ENCODE measurements at regions not wholly inside any gene's neighbourhood (a gene's known extent, or its start where the extent isn't known, plus 50 kb on each side); places are given as distances from the start of the nearest gene placed in this dataset.

- no peak for TF ChIP-seq CTCF (IDR thresholded peaks at IDR 0.05; ENCODE audit: unreplicated experiment)
- H3K36me3 Mint-ChIP-seq (ENCODE audit: insufficient read depth): no peaks in the 10 kb centered on the region
- H3K27ac Mint-ChIP-seq: no peak overlapping the region
- H3K9me3 Mint-ChIP-seq (ENCODE audit: low read depth): peaks cover 4% of the 10 kb centered on the region
- H3K27me3 Mint-ChIP-seq: peaks cover 3% of the 10 kb centered on the region
- no peaks in the 10 kb centered on the region for H3K4me1 Mint-ChIP-seq (ENCODE audit: low read depth)
- H3K4me3 Mint-ChIP-seq (ENCODE audit: low read depth): no peak overlapping the region
- no peak for DNase-seq (ENCODE audit: low spot score, unreplicated experiment)
Observed at GRCh38 chr4:163618845-163619244, 124.4 kb downstream of the TMA16 start.

GRCh38 chr4:163620738-163621137 is 126.2 kb downstream of the TMA16 start:
- no peaks in the 10 kb centered on the region for H3K4me1 Mint-ChIP-seq (ENCODE audit: low read depth)

GRCh38 chr4:163621821-163622220 is 127.3 kb downstream of the TMA16 start:
- no peak for DNase-seq (ENCODE audit: low spot score, unreplicated experiment)
- Mint-ChIP-seq H3K9me3 (ENCODE audit: low read depth) (peaks cover 4% of the 10 kb centered on the region), H3K4me1 (ENCODE audit: low read depth) (no peaks in the 10 kb centered on the region), H3K27me3 (peaks cover 3% of the 10 kb centered on the region), H3K36me3 (ENCODE audit: insufficient read depth) (no peaks in the 10 kb centered on the region), H3K27ac (no peak overlapping the region), H3K4me3 (ENCODE audit: low read depth) (no peak overlapping the region)
- no peak for TF ChIP-seq CTCF (IDR thresholded peaks at IDR 0.05; ENCODE audit: unreplicated experiment)

More at GRCh38 chr4:163620738-163621137, 126.2 kb downstream of the TMA16 start:
- Mint-ChIP-seq H3K27me3 (peaks cover 3% of the 10 kb centered on the region), H3K9me3 (ENCODE audit: low read depth) (peaks cover 4% of the 10 kb centered on the region), H3K4me3 (ENCODE audit: low read depth) (no peak overlapping the region), H3K36me3 (ENCODE audit: insufficient read depth) (no peaks in the 10 kb centered on the region), H3K27ac (no peak overlapping the region)
- no peak for TF ChIP-seq CTCF (IDR thresholded peaks at IDR 0.05; ENCODE audit: unreplicated experiment)
- DNase-seq (ENCODE audit: low spot score, unreplicated experiment): no peak

- H3K4me3 Mint-ChIP-seq (ENCODE audit: low read depth): no peak overlapping the region
- no peak for TF ChIP-seq CTCF (IDR thresholded peaks at IDR 0.05; ENCODE audit: unreplicated experiment)
- no peaks in the 10 kb centered on the region for H3K36me3 Mint-ChIP-seq (ENCODE audit: insufficient read depth)
- no peak for DNase-seq (ENCODE audit: low spot score, unreplicated experiment)
- peaks cover 3% of the 10 kb centered on the region for H3K27me3 Mint-ChIP-seq
- H3K9me3 Mint-ChIP-seq (ENCODE audit: low read depth): peaks cover 7% of the 10 kb centered on the region
- H3K27ac Mint-ChIP-seq: no peak overlapping the region
- no peaks in the 10 kb centered on the region for H3K4me1 Mint-ChIP-seq (ENCODE audit: low read depth)
Observed at GRCh38 chr4:163622379-163623035, 128.0 kb downstream of the TMA16 start.

- H3K27me3 Mint-ChIP-seq: peaks cover 3% of the 10 kb centered on the region
- no peak for DNase-seq (ENCODE audit: low spot score, unreplicated experiment)
- no peak overlapping the region for H3K4me3 Mint-ChIP-seq (ENCODE audit: low read depth)
- peaks cover 11% of the 10 kb centered on the region for H3K9me3 Mint-ChIP-seq (ENCODE audit: low read depth)
- no peak for TF ChIP-seq CTCF (IDR thresholded peaks at IDR 0.05; ENCODE audit: unreplicated experiment)
- H3K27ac Mint-ChIP-seq: no peak overlapping the region
- no peaks in the 10 kb centered on the region for H3K4me1 Mint-ChIP-seq (ENCODE audit: low read depth)
- H3K36me3 Mint-ChIP-seq (ENCODE audit: insufficient read depth): no peaks in the 10 kb centered on the region
Observed at GRCh38 chr4:163623787-163624186, 129.3 kb downstream of the TMA16 start.
